OCI-LY1 (cell line): ENCODE measurements at regions not wholly inside any gene's neighbourhood (a gene's known extent, or its start where the extent isn't known, plus 50 kb on each side); places are given as distances from the start of the nearest gene placed in this dataset.

ENCODE experiments used
- H2AFZ ChIP-seq: fragments of 200-600 bp; sonication (generic), shearing (Covaris generic); 2 replicates; pipeline ENCODE4 v1.6.0; 2014; ENCODE audit warnings: antibody characterized with exemption, mild to moderate bottlenecking, low read length
- H3F3A ChIP-seq: fragments of 200-600 bp; sonication (generic), shearing (Covaris generic); 2 replicates; pipeline ENCODE4 v1.6.0; 2014; ENCODE audit warnings: mild to moderate bottlenecking, antibody characterized with exemption, low read length, moderate library complexity; ENCODE audit not compliant: insufficient read depth
- H3K27ac ChIP-seq: fragments of 200-600 bp; sonication (generic); 2 replicates; pipeline ENCODE4 v1.5.1; 2014; ENCODE audit warnings: low read length, mixed run types, mild to moderate bottlenecking, low read depth; ENCODE audit not compliant: poor library complexity, severe bottlenecking
- H3K27me3 ChIP-seq: fragments of 200-600 bp; sonication (generic); 2 replicates; pipeline ENCODE4 v1.6.0; 2014; ENCODE audit warnings: antibody characterized with exemption, mild to moderate bottlenecking, low read length, moderate library complexity; ENCODE audit not compliant: insufficient read depth
- H3K36me3 ChIP-seq: fragments of 200-600 bp; sonication (generic); 2 replicates; pipeline ENCODE4 v1.6.1; 2014; ENCODE audit warnings: mild to moderate bottlenecking, antibody characterized with exemption, low read length, moderate library complexity, mixed read lengths; ENCODE audit not compliant: insufficient read depth
- H3K4me1 ChIP-seq: fragments of 200-600 bp; sonication (generic); 2 replicates; pipeline ENCODE4 v1.5.1; 2014; ENCODE audit warnings: mild to moderate bottlenecking, low read length, moderate library complexity; ENCODE audit not compliant: insufficient read depth, severe bottlenecking
- H3K4me2 ChIP-seq: fragments of 200-600 bp; sonication (generic), shearing (Covaris generic); 2 replicates; pipeline ENCODE4 v1.6.1; 2014; ENCODE audit warnings: low read length
- H3K4me3 ChIP-seq: fragments of 200-600 bp; sonication (generic); 2 replicates; pipeline ENCODE4 v1.5.1; 2014; ENCODE audit warnings: low read length, low read depth, mild to moderate bottlenecking, mixed read lengths; ENCODE audit not compliant: poor library complexity, severe bottlenecking
- H3K79me2 ChIP-seq: fragments of 200-600 bp; shearing (Covaris generic); 2 replicates; pipeline ENCODE4 v1.6.1; 2016; ENCODE audit warnings: mixed run types, low read length, mixed read lengths; ENCODE audit not compliant: insufficient read depth
- H3K9ac ChIP-seq: fragments of 200-600 bp; sonication (generic), shearing (Covaris generic); 2 replicates; pipeline ENCODE4 v1.6.1; 2014; ENCODE audit warnings: mild to moderate bottlenecking, low read length, mixed read lengths
- H3K9me2 ChIP-seq: fragments of 200-600 bp; sonication (generic), shearing (Covaris generic); 2 replicates; pipeline ENCODE4 v1.6.1; 2014; ENCODE audit warnings: low read depth, mild to moderate bottlenecking, low read length, mixed read lengths
- H3K9me3 ChIP-seq: fragments of 200-600 bp; shearing (Covaris generic); 2 replicates; pipeline ENCODE4 v1.6.1; 2014; ENCODE audit warnings: low read length, mixed read lengths
- H4K20me1 ChIP-seq: fragments of 200-600 bp; sonication (generic), shearing (Covaris generic); 2 replicates; pipeline ENCODE4 v1.6.0; 2016; ENCODE audit warnings: mild to moderate bottlenecking, low read length; ENCODE audit not compliant: insufficient read depth
- EZH2 ChIP-seq: fragments of 200-600 bp; sonication (generic), shearing (Covaris generic); IDR thresholded peaks from 2 replicates; pipeline ENCODE4 v1.8.0; 2017; ENCODE audit warnings: borderline replicate concordance, mixed run types, mild to moderate bottlenecking, antibody characterized with exemption, low read length, moderate library complexity, mixed read lengths
- TF ChIP-seq, protein P1 (sequence below): fragments of 200-600 bp; sonication (generic), shearing (Covaris generic); IDR thresholded peaks from 2 replicates; pipeline ENCODE4 v1.5.1; 2017; ENCODE audit warnings: mild to moderate bottlenecking, antibody characterized with exemption, low read length, moderate library complexity, mixed read lengths

DNA sequence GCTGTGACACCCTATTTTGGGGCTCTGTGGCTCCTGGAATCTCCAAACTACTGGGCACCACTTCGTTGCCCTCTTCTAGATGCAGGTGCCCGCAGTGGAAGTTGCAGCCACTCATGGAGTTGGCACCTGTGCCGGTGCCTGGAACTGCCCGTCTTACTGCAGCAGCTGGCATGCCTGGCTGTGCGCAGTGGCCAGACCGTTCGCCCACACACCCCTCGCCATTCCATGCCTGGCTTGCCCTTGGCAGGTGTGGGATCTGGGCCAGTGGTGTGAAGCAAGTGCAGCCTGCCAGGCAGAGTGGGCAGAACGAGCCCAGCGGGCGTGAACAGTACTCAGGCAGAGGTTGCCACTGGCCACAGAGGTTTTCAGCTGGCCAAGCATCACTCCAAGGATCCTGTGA lies 1286.7 kb downstream of the ROBO1 start:
- H3K4me1 ChIP-seq, result no peaks in the 10 kb centered on the region
- no peaks in the 10 kb centered on the region for H4K20me1 ChIP-seq
- H3F3A ChIP-seq, result no peaks in the 10 kb centered on the region
- H3K9me3 ChIP-seq, result no peaks in the 10 kb centered on the region
- H3K27me3 ChIP-seq, result no peaks in the 10 kb centered on the region
- H3K9ac ChIP-seq, result no peak overlapping the region
- H3K27ac ChIP-seq, result no peak overlapping the region
- no peaks in the 10 kb centered on the region for H3K36me3 ChIP-seq
- no peaks in the 10 kb centered on the region for H3K9me2 ChIP-seq
- no peaks in the 10 kb centered on the region for H3K79me2 ChIP-seq
- H3K4me2 ChIP-seq, result no peak overlapping the region
- TF ChIP-seq, protein P1, sequence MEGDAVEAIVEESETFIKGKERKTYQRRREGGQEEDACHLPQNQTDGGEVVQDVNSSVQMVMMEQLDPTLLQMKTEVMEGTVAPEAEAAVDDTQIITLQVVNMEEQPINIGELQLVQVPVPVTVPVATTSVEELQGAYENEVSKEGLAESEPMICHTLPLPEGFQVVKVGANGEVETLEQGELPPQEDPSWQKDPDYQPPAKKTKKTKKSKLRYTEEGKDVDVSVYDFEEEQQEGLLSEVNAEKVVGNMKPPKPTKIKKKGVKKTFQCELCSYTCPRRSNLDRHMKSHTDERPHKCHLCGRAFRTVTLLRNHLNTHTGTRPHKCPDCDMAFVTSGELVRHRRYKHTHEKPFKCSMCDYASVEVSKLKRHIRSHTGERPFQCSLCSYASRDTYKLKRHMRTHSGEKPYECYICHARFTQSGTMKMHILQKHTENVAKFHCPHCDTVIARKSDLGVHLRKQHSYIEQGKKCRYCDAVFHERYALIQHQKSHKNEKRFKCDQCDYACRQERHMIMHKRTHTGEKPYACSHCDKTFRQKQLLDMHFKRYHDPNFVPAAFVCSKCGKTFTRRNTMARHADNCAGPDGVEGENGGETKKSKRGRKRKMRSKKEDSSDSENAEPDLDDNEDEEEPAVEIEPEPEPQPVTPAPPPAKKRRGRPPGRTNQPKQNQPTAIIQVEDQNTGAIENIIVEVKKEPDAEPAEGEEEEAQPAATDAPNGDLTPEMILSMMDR, result no peak
- TF ChIP-seq EZH2, result no peak
- H3K4me3 ChIP-seq, result no peak overlapping the region
- H2AFZ ChIP-seq, result no peak overlapping the region

DNA sequence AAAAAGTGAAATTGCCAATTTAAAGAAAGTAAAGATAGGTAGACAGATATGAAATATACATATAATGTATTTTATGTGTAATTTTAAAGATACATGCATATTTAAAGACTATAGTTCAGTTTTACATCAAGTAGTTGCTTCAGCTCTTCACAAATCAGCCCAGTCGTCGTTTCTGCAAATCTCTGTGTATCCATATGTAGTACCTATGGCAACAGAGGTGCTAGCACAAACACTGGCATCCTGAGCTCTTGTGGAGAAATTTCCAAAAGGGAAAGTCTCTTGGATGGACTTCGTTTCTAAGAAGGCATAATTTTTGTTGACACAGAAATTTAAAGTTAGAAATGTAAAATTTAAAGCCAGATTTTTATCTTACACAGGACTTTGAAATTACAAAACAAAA lies 1284.7 kb downstream of the ROBO1 start:
- no peak for TF ChIP-seq EZH2
- TF ChIP-seq, protein P1, result no peak
- Histone ChIP-seq H3K9ac (no peak overlapping the region), H2AFZ (no peak overlapping the region)

DNA sequence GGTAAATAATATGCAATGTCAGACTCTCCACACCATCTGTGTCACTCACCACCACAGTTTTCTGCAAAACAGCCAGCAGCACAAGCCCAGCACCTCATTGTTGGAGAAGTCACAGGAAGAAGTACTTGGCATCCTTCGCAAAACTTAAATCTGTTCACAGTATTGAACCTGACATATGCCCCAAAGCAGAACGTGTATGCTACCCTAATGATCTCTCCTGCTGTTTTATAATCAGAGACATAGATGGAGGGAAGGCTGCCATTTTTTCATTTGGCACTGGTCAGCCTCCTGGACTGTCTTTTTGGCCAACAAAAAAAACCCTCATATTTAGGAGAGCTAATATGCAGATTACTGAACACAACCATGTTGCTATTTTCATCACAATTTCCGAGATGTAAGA lies 1272.9 kb downstream of the ROBO1 start:
- Histone ChIP-seq H3K9me2 (no peaks in the 10 kb centered on the region), H4K20me1 (no peaks in the 10 kb centered on the region), H3K27ac (no peak overlapping the region), H3K9ac (no peak overlapping the region), H3F3A (no peaks in the 10 kb centered on the region), H3K27me3 (no peaks in the 10 kb centered on the region), H3K9me3 (no peaks in the 10 kb centered on the region), H3K4me1 (no peaks in the 10 kb centered on the region), H3K4me2 (no peak overlapping the region), H3K79me2 (no peaks in the 10 kb centered on the region), H3K36me3 (no peaks in the 10 kb centered on the region), H2AFZ (no peak overlapping the region), H3K4me3 (no peak overlapping the region)
- TF ChIP-seq EZH2, result no peak
- TF ChIP-seq, protein P1, result no peak

More for the DNA sequence above, 1284.7 kb downstream of the ROBO1 start:
- no peaks in the 10 kb centered on the region for H3K9me2 ChIP-seq
- no peaks in the 10 kb centered on the region for H3K27me3 ChIP-seq
- no peak overlapping the region for H3K4me3 ChIP-seq
- no peak overlapping the region for H3K27ac ChIP-seq
- no peaks in the 10 kb centered on the region for H3F3A ChIP-seq
- H3K79me2 ChIP-seq, result no peaks in the 10 kb centered on the region
- no peaks in the 10 kb centered on the region for H3K36me3 ChIP-seq
- no peaks in the 10 kb centered on the region for H3K9me3 ChIP-seq
- no peak overlapping the region for H3K4me2 ChIP-seq
- no peaks in the 10 kb centered on the region for H4K20me1 ChIP-seq
- no peaks in the 10 kb centered on the region for H3K4me1 ChIP-seq
